GM12874 (cell line): ENCODE measurements at regions not wholly inside any gene's neighbourhood (a gene's known extent, or its start where the extent isn't known, plus 50 kb on each side); places are given as distances from the start of the nearest gene placed in this dataset.

Experiments used
- TF ChIP-seq, protein P1 (sequence below): IDR thresholded peaks from 2 replicates; pipeline ENCODE4 v1.5.1; 2011; ENCODE audit warnings: low read depth, mild to moderate bottlenecking, control low read depth, low read length, moderate library complexity; ENCODE audit not compliant: insufficient read depth

DNA sequence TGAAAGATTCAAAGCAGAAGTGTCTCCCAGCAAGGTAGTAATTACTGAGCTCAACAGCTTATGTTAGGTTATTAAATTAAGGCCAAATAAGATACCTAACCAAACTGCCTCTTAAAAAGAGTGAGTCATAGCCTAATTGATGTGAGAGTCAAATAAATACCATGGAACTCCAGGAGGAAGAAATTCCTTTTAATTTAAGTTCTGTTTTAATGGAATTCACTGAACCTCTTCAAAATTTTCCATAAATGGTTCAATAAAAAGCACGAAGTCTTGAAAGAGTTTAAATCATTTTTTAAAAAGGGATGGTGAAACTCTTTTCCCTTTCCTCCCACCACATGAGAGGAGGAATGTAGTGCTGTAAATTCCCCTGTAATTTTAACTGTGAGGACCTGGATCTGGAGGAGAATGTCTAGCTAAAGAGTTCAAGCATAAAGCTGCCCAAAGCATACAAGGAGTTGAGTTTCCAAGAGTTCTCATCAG is 180.8 kb upstream of the MMADHC start:
- TF ChIP-seq, protein P1, sequence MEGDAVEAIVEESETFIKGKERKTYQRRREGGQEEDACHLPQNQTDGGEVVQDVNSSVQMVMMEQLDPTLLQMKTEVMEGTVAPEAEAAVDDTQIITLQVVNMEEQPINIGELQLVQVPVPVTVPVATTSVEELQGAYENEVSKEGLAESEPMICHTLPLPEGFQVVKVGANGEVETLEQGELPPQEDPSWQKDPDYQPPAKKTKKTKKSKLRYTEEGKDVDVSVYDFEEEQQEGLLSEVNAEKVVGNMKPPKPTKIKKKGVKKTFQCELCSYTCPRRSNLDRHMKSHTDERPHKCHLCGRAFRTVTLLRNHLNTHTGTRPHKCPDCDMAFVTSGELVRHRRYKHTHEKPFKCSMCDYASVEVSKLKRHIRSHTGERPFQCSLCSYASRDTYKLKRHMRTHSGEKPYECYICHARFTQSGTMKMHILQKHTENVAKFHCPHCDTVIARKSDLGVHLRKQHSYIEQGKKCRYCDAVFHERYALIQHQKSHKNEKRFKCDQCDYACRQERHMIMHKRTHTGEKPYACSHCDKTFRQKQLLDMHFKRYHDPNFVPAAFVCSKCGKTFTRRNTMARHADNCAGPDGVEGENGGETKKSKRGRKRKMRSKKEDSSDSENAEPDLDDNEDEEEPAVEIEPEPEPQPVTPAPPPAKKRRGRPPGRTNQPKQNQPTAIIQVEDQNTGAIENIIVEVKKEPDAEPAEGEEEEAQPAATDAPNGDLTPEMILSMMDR = no peak

DNA sequence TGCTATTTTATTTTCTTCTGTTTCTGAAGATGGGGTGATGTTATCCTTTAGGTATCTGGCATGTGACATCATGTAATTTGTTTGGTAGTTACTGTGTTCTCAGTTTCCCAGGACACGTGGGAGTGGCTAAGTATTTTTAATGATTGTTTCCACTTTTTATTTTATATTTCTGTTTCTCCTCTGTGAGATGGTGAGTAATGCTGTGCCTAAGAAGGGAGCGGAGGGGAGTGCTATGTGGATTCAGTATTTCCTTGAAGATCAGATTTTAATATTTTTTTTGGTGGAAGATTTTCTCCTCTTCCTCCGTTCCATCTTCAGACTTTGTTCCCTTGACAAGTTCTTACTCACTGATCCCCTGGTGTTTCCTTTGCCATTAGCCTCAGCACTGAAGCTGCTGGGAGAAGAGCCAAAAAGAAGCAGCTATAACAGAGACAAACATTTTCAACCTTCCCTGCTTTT is 180.0 kb upstream of the MMADHC start:
- TF ChIP-seq, protein P1 = no peak

DNA sequence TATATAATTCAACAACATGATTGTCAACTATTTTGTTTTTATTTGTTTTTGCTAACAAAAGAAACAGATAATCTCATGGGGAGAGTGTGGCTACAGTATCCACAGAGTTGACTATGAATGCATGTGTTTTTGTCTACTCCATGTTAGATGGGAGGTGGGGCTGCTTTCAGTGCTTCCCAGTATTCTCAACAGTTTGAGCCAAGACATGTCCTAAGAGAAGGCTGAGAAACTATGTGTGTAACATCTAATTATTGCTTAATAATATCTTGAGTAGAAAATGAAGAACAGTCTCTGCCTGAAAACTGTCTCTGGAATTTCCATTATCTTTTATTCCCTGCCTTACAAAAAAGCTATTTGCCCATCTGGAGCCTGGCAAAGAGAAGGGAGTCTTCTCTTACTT is 178.8 kb upstream of the MMADHC start:
- TF ChIP-seq, protein P1 = no peak

DNA sequence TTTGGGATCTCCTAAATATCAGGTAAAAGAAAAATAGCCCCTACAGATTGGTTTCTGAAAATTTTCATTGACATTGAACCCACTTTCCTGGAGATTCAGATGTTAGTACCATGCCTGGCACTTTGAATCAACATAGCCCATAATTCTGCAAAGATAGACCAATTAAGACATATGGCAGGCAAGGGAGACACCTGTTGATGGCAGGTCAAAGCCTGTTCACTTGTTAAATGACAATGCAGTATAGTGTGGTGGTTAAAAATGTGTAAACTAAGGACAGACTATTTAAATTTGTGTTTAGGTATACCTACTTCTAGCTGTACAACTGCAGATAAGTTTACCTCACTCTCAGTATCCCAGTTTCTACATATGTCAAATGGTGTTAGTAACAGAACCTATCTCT is 178.1 kb upstream of the MMADHC start:
- TF ChIP-seq, protein P1 = no peak

DNA sequence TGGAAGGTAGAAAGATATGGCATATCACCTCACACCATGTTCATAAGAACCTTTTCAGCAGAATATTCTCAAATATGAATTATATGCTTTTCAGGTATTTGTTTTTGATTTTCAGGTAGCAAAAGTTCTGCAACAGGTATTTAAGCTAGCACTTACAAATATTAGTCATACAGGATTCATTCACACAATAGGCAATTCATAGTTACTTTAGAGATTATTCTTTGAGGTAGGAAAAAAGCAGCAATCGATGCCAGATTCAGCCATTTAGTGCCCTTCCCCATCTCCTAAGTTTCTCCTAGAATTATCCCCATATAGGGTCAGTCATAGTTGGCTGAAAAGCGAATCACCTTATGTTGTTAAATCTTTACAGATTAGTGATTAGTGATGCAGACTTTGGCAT is 177.4 kb upstream of the MMADHC start:
- TF ChIP-seq, protein P1 = no peak

DNA sequence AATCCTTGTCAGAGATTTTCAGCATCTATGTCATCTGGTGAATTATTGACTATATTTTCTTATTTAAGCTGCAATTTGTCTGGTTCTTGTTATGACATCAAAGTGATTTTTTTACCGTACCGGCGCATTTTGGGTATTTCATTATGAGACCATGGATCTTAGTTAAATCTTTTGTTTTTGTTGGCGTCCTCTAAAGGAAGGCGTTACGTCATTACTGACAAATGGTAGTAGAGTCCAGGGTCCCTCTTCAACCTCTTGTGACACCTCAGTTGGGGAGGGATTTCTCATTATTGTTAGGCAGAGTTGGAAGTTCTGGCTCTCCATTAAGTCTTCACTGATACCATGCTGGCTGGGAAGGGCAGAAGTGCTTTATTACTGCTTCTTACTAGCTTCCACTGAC is 175.8 kb upstream of the MMADHC start:
- TF ChIP-seq, protein P1 = no peak

DNA sequence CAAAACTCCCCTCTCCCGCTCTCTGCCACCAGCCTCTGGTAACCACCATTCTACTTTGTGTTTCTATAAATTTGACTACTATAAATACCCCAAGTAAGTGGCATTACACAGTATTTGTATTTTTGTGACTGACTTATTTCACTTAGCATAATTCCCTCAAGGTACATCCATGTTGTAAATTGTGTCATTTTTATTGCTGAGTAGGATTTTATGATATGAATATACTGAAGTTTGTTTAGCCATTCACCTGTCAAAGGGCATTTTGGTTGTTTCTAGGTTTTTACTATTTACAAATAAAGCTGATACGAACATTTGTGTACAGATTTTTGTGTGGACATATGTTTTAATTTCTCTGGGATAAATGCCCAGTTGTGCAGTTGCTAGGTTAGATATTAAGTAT is 174.0 kb upstream of the MMADHC start:
- TF ChIP-seq, protein P1 = no peak
